GM19043 (cell line): ENCODE measurements at regions not wholly inside any gene's neighbourhood (a gene's known extent, or its start where the extent isn't known, plus 50 kb on each side); places are given as distances from the start of the nearest gene placed in this dataset.

Source experiments
- ATAC-seq: cut with Tn5 transposase; IDR thresholded peaks from one replicate; pipeline ENCODE4 v1.9.1; 2021; ENCODE audit warnings: low read depth; ENCODE audit not compliant: unreplicated experiment

DNA sequence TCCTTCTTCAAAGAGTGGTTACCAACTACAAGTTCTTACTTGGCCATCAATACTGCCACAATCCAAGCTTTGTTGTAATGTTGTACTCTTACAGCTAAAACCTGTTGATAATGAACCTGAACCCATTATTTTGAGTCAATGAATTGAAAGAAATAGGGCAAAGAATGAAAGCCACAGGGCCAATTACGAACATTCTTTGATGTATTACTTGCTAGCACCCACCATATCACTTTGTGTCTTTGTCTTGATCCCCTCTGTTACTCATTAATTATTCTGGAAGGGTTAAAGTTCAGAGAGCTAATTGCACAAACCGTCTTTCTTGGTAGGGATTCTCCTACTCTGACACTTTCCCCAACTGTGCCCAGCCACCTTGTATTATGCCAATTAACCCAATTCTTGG lies 53.2 kb upstream of the TFEC start:
- no peak for ATAC-seq

DNA sequence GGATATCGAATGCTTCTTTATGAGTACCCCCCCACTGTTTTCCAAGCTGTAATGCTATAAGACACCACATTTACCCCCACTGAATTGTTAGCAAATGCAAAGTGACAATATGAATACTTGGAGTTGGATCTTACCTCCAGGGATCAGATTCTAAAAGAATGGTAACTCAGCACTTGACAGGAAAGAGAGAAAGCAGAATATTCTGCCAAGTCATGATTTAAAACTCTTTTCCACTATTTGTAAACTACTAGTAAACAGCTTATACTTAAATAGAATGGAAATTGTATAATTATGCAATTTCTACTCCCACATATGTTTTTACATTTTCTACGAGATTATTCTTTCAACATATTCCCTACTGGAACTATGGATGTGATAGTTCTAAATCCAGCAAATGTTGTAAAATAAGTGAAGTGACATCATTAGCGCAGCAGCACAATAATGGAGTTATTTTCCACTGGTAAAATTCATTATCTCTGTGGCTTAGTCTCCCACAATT lies 56.0 kb upstream of the TFEC start:
- no peak for ATAC-seq

DNA sequence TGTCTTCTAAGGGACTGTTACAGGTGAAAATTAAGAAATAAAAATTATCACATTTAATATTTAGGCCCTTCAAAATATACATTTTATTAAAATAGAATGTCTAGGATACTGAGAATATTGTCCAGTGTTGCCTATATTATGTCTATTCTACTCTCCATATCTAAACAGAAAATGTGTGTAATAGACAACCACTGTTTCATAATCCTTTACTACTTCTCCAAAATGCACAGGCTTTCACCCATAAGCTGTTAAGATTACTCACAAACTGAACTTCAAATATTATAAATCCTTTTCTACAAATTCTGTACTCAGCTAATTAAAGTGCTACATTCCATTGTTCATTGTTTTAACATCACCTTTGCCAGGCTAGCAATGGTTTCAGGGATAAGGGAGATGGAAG lies 56.7 kb upstream of the TFEC start:
- no peak for ATAC-seq

- no peak for ATAC-seq
These were observed 57.4 kb upstream of the TFEC start for GRCh38 chr7:116087984-116088383.

- no peak for ATAC-seq
These were observed 58.7 kb upstream of the TFEC start for GRCh38 chr7:116089293-116089692.

DNA sequence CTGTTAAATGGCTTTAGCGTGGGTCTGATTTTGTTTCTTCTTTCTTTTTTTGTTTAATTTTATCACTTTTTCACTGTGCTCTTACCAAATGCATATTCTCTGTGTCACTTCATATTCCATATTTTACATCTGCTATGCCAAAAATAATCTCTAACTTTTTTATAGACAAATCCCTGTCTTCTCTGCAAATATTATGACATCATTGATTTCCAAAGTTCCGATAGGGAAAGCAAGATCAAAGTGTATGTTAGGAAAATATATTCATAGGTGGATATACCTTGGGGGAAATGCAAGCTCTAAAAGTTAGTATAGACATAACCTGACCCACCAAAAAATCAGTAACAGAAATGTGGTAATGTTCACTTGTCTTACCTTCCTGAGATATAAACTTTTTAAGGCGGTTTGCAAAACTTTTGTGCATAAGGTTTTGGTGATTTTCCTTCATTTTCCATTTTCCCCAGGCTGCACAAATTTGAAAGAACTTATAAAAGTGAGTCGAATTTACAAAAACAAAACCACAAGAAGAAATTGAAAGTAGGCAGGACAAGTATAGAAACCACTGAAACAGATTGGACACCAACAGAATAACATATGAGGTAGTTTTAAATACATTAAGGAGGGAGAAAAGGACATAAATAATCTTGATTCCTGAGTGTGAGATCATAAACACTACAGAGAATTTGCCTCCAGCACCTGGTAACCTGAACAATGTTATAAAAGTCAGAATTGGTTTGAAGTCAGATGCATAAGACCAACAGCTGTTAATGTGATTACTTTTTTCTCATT lies 63.1 kb upstream of the TFEC start:
- ATAC-seq: no peak

DNA sequence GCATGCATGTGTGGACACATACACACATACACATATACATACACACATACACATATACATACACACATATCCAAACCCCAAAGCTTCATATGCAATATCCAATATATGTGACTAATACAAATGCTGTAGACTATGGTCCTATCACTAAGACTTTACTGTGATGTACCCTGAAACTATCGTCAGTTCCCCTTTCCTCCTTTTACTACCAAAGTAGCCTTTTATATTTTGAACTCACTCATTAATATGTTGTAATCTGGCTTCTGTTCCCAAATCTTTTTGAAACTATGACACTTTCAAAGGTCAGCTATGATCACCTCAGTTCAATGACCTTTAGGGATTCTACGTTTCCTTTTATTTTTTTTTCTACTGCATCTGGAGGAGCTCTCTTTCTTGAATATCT lies 64.8 kb upstream of the TFEC start:
- no peak for ATAC-seq

DNA sequence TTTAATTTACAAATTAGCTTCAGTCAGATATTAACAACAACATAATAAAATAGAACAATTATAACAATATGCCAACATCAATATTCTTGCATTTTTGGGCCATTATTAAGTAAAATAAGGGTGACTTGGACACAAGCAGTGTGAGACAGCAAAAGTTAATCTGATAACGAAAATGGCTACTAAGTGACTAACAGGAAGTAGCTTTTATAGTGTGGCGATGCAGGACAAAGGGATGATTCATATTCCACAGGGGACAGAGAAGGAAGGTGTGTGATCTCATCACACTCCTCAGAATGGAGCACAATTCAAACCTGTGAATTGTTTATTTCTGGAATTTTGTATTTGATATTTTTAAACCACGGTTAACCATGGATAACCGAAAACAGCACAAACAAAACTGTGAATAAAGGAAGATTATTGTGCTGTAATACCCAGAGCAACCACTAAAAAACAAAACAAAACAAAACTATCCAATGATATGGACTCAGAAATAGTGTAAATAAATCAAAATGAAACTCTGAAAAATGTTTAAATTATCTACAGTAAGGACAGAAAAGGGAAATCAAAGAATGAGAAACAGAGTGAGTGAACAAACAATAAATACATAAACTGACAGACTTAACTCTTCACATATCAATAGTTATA lies 66.9 kb upstream of the TFEC start:
- ATAC-seq: no peak

DNA sequence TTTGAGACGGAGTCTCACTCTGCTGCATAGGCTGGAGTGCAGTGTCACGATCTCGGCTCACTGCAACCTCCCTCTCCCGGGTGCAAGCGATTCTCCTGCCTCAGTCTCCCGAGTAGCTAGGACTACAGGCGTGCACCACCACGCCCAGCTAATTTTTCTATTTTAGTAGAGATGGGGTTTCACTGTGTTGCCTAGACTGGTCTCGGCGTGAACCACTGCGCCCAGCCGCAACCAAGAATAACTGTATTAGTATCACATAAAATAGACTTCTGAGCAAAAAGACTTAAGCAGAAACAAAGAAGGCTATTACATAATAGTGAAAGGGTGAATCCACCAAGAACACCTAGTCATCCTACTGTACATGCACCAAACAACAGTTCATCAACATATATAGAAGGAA lies 67.6 kb upstream of the TFEC start:
- no peak for ATAC-seq

DNA sequence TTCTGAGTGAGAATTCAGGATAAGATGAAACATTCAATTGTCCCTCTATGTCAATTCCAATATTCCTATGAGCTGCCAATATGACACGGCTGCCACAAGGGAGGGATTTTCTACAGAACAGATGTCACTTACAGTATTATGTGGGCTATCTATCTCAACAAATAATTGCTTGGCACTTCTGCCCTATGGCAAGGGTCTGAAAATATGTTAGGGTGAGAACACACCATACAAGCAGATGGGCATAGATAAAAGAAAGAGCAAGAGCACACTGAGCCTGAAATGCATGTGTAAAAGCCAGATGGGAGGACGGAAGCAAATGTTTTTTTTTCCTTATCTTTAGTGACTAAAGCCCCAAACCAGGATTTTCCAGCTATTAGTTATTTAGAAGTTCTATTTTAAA lies 70.1 kb upstream of the TFEC start:
- no peak for ATAC-seq

DNA sequence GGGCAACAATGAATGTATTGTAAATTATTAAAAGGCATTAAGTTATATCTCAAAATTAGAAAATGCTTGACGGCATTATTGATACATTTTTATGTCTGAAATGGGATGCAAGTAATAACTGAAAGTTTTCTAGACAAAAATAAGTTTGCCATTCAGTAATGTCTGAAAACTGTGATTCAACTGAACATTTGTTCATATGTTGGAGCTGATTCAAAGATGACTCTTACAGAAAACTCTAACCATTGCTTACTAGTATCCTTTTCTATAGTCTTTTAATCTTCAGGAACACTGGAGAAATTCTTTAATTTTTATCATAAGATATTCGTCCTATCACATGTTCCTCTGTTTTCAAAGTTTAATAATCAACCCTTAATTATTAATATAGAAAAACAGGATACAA lies 71.1 kb upstream of the TFEC start:
- ATAC-seq: no peak

GRCh38 chr7:116111475-116111874 lies 80.9 kb upstream of the TFEC start:
- no peak for ATAC-seq

- no peak for ATAC-seq
These were observed 82.7 kb upstream of the TFEC start for GRCh38 chr7:116113310-116113709.

DNA sequence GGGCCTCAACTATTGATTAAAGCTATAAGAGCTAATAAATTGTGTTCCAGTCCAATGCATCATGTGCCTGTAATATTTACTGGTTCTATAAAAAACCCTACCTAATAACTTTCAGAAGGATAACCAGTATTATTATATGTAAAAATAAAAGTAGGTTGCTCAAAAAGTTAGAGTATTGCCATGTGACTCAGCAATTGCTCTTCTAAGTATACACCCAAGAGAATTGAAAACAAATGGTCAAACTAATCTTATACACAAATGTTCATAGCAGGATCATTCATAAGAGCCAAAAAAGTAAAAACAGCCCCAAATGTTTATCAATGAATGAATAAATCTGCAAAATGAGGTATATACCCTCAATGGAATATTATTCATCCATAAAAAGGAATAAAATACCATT lies 89.5 kb upstream of the TES start:
- ATAC-seq: no peak

GRCh38 chr7:116122972-116123595 lies 87.3 kb upstream of the TES start:
- ATAC-seq: no peak

DNA sequence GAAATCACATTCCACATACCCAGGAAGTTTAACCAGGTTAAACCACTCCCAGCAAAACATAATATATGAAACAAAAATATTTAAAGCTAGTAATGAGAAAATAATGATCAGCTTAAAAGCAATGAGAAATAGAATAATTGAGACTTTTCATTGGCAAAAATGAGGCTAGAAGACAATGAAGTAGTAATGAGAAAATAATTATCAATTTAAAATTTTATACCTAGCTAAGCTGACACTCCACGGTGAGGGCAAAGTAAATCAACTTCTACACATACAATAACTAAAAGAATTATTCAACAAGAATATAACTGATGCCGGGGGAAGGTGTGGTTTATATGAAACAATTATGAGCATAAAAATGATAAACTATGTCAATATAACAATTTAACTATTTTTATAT lies 82.2 kb upstream of the TES start:
- no peak for ATAC-seq

GRCh38 chr7:116135306-116135705 lies 75.0 kb upstream of the TES start:
- ATAC-seq: no peak

DNA sequence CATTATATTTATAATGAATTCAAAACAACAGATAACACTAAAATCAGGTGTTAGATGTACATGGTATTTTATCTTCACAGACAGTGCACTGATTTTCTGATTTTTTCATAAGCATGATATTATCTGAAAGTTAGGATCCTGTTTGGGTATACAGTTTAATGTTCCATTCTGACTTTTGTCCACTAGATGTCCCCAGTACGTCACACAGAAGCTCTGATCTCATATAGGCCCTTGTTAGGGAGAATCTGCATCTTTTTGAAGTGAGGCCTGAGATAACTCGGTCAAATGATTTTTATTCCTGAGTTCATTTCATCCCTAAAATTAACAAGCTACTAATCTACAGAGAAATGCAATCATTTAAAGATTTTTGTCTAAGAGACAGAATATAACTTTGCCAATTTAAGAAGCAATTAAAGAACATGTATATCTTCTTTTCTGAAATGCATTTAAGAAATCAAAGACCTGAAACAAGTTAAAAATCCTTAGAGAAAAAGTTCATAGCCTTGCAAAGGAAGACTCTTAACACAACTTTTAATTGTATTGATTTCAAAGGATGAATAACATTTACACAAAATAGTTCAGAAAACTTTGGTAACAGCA lies 72.0 kb upstream of the TES start:
- peak; percentile 94 for ATAC-seq

- ATAC-seq: no peak
These were observed 71.3 kb upstream of the TES start for GRCh38 chr7:116139007-116139406.

GRCh38 chr7:116139807-116140206 lies 70.5 kb upstream of the TES start:
- ATAC-seq: no peak

DNA sequence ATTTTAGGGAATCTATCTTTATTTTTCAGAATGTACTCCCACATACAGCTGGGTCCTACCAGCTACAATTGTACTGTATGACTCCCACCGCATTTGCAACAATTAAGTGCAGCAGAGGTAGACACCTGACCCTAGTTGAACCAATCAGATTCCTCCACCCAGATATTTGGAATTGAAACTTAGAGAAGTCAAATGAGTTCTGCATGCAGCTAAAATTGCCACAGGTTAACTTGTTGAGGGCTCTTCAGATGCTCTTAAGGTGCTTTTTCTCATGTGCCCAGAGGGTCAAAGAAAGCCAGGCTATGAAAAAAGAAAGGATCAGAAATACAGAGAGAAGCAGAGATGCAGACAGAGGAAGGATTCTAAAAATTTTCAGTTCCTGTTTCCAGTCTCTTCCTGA lies 68.0 kb upstream of the TES start:
- ATAC-seq: no peak
